Raji (cell line): ENCODE measurements at regions not wholly inside any gene's neighbourhood (a gene's known extent, or its start where the extent isn't known, plus 50 kb on each side); places are given as distances from the start of the nearest gene placed in this dataset.

ENCODE experiments used
- POLR2A ChIP-seq: IDR thresholded peaks from 2 replicates; pipeline ENCODE4 v1.6.1; 2011; ENCODE audit warnings: low read depth, low read length, control low read depth; ENCODE audit not compliant: insufficient read depth

GRCh38 chr2:5955921-5956320 lies 263.7 kb downstream of the SOX11 start:
- no peak for TF ChIP-seq POLR2A

DNA sequence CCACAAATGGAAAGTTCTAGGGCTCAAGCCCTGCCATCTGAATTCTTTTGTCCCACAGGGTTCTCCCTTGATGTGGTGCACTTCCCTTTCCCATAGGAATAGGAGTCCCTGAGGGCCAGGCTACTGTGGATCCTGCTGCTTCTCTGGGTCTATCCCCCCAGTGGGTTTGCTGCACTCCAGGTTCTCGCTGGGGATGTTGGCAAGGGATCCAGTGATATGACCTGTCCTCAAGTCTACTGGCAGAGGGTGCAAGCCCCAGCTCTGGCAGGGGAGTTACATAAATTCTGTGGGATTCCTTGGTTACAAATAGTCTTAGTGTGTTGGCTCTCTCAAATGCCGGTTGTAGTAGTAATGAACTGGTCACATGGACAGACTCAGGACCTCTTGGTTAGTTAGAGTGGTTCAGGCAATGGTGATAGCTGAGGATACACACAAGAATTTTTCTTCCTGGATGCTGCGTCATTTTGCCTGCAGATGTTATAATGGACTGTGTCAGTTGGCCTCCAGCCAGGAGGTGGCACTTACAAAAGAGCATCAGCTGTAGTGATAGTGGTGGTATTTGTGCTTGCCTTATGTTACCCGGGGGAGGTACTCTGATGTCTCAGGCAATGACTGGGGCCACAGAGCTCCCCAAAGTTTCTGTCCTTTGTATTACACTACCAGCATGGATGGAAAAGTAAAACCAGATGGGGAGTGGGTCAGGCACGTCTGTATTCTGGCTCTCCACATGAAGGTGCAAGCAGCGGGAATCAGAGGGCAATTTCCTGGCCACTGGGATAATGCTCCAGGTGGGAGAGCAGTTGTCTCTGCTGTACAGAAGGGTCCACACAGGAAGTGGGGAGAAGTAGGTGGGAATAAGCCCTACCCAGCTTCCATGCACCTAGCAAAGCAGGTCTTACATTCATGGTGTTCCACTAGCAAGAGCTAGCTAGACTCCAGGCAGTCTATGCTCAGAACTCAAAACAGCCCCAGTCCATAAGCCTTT lies 267.9 kb downstream of the SOX11 start:
- TF ChIP-seq POLR2A, result no peak

DNA sequence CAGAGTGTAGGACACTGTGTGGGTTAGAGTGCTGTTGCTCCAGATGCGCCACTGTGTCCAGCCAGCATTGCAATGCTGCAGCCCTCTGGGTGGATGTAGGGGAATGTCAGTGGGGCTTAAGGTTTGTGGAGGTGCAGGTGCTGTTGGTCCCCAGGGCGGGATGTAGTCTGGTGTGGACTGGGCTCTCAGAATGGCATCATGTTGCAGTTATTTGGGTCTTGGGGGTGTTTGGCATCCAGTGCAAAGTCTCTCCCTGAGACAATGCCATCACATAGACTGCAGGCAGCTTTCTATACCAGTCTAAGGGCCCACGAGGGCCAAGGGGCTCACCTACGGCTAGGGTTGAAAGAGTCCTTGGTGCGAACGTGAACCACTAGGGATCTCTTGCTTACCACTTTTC lies 275.3 kb downstream of the SOX11 start:
- TF ChIP-seq POLR2A, result no peak

DNA sequence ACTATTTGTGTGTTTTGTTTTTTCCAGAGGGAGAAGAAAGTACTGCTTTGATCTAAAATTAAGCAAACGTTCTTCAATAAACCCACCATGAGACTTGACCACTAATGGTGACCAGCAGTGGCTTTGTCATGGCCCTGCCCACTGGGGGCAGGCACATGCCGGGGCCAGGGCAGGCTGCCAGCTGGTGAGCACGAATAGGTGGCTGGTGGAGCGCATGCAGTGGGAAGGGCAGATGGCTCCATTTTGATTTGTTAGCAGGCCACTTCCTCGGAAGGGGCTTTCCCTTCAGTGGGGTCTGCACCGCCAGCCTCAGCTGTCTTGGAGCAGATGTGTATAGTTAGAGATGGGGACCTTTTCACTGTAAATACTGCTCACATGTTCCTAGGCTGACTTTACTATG lies 277.1 kb downstream of the SOX11 start:
- no peak for TF ChIP-seq POLR2A

- TF ChIP-seq POLR2A, result no peak
Observed at GRCh38 chr2:5970347-5970746, 278.2 kb downstream of the SOX11 start.

DNA sequence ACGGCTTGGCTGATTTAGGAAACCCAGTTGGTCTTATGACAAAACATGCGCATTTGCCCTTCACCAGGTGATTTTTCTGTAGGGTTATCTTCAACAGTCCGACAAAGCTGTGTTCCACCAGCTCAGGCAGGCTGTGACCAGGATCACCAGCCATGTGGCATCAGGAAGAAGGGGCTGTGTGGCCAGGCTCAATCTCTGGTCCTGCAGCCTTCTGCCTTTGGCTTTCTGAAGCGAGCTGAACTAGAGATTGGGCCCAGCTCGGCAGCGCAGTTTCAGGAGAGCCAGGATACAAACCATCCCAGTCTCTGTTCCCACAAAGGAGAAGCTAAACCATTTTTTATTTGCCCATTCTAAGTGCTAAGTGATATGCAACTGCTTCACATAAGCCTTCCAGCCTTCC lies 282.3 kb downstream of the SOX11 start:
- TF ChIP-seq POLR2A, result no peak

DNA sequence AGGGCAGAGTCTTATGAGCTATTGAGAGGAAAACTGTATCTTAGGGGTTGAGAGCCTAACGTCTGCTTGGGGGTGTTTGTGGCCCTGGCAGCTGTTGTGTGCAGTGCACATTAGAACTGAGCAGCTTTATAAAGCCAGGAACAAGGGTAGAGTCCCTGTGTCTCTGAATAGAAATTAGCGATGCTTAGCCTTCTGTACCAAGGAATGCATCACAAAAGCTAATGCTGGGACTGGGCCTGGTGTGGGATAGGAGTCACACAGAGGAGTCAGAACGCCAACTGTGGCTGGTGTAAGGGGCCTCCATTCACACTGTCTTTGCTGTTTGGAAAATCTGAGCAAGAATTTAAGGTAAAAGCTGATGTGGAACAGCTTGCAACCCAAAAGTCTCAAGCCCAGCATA lies 283.2 kb downstream of the SOX11 start:
- no peak for TF ChIP-seq POLR2A

GRCh38 chr2:5976531-5977065 lies 284.4 kb downstream of the SOX11 start:
- no peak for TF ChIP-seq POLR2A

- no peak for TF ChIP-seq POLR2A
Observed at GRCh38 chr2:5977477-5977876, 285.3 kb downstream of the SOX11 start.

DNA sequence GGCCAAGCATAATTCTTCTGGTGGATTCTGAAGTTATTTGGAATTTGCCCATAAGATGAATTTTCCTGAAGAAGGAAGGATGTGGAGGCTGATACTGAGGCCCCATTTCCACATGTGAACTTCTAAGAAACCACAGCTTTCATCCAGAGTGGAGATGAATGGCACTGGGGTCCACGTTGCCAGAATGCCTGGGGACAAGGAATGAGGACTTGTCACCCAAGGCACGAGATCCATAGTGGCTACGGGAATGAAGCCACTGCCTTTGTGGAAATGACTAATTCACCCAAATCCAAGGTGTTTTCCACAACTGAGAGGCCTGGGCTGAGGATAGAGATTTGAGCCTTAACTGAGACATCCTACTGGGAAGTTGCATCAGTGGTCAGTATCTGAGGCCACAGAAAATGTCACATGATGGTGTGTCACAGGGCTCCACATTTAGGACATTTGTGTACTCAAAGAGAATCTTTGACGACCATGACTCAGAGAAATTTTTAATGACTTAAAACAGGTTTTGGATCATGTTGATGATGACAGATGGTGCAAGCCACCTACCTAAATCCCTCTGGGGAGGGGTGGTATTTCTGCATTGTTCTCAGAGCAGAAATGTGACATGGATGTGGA lies 286.1 kb downstream of the SOX11 start:
- no peak for TF ChIP-seq POLR2A

- no peak for TF ChIP-seq POLR2A
Observed at GRCh38 chr2:5980450-5981190, 288.4 kb downstream of the SOX11 start.

DNA sequence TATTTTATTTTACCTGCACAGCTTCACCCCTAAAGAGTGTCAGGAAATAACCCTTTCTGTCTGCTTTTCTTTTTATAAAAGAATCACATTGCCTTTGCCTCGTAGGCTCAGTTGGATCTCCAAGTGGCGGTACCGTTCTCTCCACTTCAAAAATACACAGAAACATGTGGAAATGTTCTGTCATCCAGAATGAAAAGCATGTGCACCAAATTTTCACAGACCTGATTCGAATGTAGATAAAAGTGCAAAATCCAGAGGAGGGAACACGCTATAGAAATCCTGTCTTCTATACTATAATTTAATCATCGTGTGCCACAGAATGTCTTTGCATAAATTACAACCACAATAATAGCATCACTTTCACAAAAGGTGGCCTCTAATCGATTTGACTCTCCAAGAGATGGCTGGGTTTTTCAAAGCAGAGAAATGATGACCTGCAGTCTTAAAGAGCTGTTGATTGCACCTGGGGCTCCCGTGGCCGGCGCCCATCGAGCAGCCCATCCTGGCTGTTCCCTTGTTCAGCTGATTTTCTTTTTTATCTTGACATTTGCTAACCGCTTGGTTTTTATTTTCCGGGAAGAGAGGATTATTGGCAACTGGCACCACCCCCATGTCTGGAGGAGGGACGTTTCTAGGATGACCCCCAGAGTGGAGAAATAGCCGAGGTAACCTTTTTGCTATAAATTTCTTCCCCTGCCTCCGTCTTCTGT lies 290.2 kb downstream of the SOX11 start:
- TF ChIP-seq POLR2A, result no peak

DNA sequence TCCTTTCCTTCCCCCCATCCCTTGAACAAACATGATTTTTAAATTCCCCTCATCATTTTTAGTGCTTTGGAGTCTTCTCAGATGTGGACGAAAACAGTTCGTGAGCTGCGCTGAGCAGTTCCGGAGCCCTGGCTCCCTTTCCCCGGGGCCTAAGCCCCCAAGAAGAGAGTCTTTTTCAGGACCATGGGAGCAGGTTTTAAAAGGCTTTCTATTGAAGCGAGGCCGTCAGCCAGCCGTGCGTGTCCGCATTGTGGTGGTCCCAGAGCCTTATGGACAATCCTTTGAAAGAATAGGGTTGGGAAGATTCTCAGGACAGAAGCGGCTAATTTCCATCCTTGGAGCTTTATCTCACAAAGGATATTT lies 290.7 kb downstream of the SOX11 start:
- no peak for TF ChIP-seq POLR2A

DNA sequence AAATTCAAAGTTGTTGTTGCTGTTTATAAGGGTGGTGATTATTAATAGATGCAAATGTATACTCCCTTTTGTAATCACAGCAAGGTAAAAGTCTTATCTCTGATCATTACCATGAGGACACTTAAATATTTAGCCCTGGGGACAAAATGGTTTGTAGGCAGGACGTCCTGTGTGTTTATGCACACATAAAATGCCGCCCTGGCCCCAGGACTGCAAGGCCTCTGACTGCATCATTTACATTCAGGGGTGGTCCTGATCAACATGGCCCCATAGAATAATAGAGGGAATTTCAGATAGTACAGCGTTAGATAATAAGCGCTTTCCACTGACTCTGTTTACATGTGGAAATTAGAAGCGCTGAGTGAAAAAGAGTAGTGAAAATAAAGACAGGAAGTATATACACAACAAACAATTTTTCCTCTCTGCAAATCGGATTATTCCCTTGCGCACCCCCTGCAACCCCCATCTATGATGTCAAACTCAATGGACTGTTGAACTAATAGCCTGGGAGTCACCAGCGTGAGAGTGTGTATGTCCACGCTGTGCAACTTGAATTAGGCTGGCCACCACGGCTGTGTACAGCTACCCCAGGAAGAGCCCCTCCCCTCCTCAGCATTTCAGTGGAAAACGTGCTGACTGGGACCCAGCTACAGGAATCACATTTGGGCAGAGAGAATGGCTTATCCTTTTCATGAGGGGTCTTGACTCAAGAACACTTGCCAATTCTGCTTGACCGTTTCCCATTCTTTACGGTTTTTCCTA lies 291.5 kb downstream of the SOX11 start:
- no peak for TF ChIP-seq POLR2A

DNA sequence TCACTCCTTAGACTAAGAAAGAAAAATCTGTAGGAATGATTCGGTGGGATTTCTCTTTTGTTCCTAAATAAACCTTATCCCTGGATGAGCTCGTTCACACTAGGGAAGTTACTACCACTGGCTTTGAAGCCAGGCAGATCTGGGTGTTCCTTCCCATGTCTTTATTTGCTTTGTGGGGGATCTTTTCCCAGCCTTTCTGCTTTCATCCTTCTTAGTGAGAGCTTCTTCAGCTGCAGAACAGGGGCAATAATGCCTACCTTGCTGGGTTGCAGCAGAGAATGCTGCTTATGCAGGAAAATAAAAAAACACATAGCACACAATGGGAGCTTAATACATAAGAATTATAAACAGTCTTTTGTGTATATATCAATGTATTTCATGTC lies 292.1 kb downstream of the SOX11 start:
- no peak for TF ChIP-seq POLR2A

GRCh38 chr2:5984946-5985345 lies 292.8 kb downstream of the SOX11 start:
- no peak for TF ChIP-seq POLR2A
